Fibroblast of lung (primary cell): ENCODE measurements at regions not wholly inside any gene's neighbourhood (a gene's known extent, or its start where the extent isn't known, plus 50 kb on each side); places are given as distances from the start of the nearest gene placed in this dataset.

Source experiments
- DNase-seq, 2 donors: peaks; one replicate each; pipeline versions ENCODE4 v3.0.0 to v3.0.0-alpha.2; 2010; ENCODE audit warnings: low read depth in 2 of 2
- H2AFZ ChIP-seq: 2 replicates; pipeline ENCODE4 v1.5.1; 2012; ENCODE audit warnings: low read length, control low read depth, inconsistent platforms
- H3K27ac ChIP-seq: 2 replicates; pipeline ENCODE4 v1.5.1; 2011; ENCODE audit warnings: low read length, control low read depth; ENCODE audit not compliant: insufficient read depth
- H3K27me3 ChIP-seq: 2 replicates; pipeline ENCODE4 v1.5.1; 2011; ENCODE audit warnings: mild to moderate bottlenecking, low read length; ENCODE audit not compliant: control insufficient read depth, insufficient read depth
- H3K36me3 ChIP-seq: 2 replicates; pipeline ENCODE4 v1.5.1; 2011; ENCODE audit warnings: low read length; ENCODE audit not compliant: control insufficient read depth, insufficient read depth
- H3K4me1 ChIP-seq: 2 replicates; pipeline ENCODE4 v1.5.1; 2011; ENCODE audit warnings: low read length; ENCODE audit not compliant: control insufficient read depth, insufficient read depth; ENCODE audit errors: extremely low read depth
- H3K4me2 ChIP-seq: 2 replicates; pipeline ENCODE4 v1.5.1; 2011; ENCODE audit warnings: low read length, control low read depth; ENCODE audit not compliant: insufficient read depth; ENCODE audit errors: extremely low read depth
- H3K4me3 ChIP-seq, 4 experiments: fragments of 200-600 bp in 1 of 4; sonication (generic) in 1 of 4; replicated peaks in 1 of 4; 2 replicates each; pipeline ENCODE4 v1.5.1; 2011 to 2016; ENCODE audit warnings: low read length in 4 of 4, low read depth in 3 of 4, mild to moderate bottlenecking in 3 of 4, control low read depth in 2 of 4, inconsistent platforms in 1 of 4, mixed read lengths in 1 of 4; ENCODE audit not compliant: insufficient read depth in 1 of 4; ENCODE audit errors: control extremely low read depth in 1 of 4
- H3K79me2 ChIP-seq: 2 replicates; pipeline ENCODE4 v1.5.1; 2012; ENCODE audit warnings: mild to moderate bottlenecking, low read length, inconsistent platforms; ENCODE audit not compliant: control insufficient read depth, insufficient read depth
- H3K9ac ChIP-seq: 2 replicates; pipeline ENCODE4 v1.5.1; 2011; ENCODE audit warnings: mild to moderate bottlenecking, low read length, control low read depth; ENCODE audit not compliant: insufficient read depth
- H3K9me3 ChIP-seq: 2 replicates; pipeline ENCODE4 v1.5.1; 2012; ENCODE audit warnings: low read depth, low read length; ENCODE audit not compliant: control insufficient read depth, insufficient read depth
- H4K20me1 ChIP-seq: 2 replicates; pipeline ENCODE4 v1.5.1; 2011; ENCODE audit warnings: low read length; ENCODE audit not compliant: control insufficient read depth, insufficient read depth; ENCODE audit errors: extremely low read depth
- CTCF ChIP-seq, 2 donors: IDR thresholded peaks in 1 of 2; conservative IDR thresholded peaks in 1 of 2; 1 replicate in 1 of 2; 2 replicates in 1 of 2; pipeline ENCODE4 v1.5.1; 2011 to 2012; ENCODE audit warnings: low read length in 2 of 2, control low read depth in 1 of 2, inconsistent platforms in 1 of 2, low read depth in 1 of 2, mild to moderate bottlenecking in 1 of 2
- EZH2 ChIP-seq: IDR thresholded peaks from 2 replicates; pipeline ENCODE4 v1.5.1; 2012; ENCODE audit warnings: low read length, control low read depth, mild to moderate bottlenecking; ENCODE audit errors: missing control alignments

- H2AFZ ChIP-seq, result no peak overlapping the region
- H3K27me3 ChIP-seq, result no peaks in the 10 kb centered on the region
- no peaks in the 10 kb centered on the region for H4K20me1 ChIP-seq
- no peaks in the 10 kb centered on the region for H3K36me3 ChIP-seq
- no peak overlapping the region for H3K4me3 ChIP-seq
- no peak overlapping the region for H3K27ac ChIP-seq
- no peak overlapping the region for H3K9ac ChIP-seq
- H3K79me2 ChIP-seq, result no peaks in the 10 kb centered on the region
- H3K4me2 ChIP-seq, result no peak overlapping the region
- no peak for TF ChIP-seq CTCF (conservative IDR thresholded peaks at IDR 0.05 in 1 of 2, IDR thresholded peaks at IDR 0.05 in 1 of 2; ENCODE audit: low read depth in 1 of 2, low read length in 2 of 2)
- no peak for TF ChIP-seq EZH2
- no peaks in the 10 kb centered on the region for H3K4me1 ChIP-seq
- DNase-seq, result no peak
- H3K9me3 ChIP-seq, result no peaks in the 10 kb centered on the region
These were observed 162.0 kb upstream of the MGMT start for GRCh38 chr10:129305046-129305445.

- H3K36me3 ChIP-seq, result no peaks in the 10 kb centered on the region
- H4K20me1 ChIP-seq, result no peaks in the 10 kb centered on the region
- H3K4me1 ChIP-seq, result no peaks in the 10 kb centered on the region
- no peak overlapping the region for H2AFZ ChIP-seq
- H3K9me3 ChIP-seq, result no peaks in the 10 kb centered on the region
- no peak overlapping the region for H3K9ac ChIP-seq
- H3K4me3 ChIP-seq, result no peak overlapping the region
- no peaks in the 10 kb centered on the region for H3K79me2 ChIP-seq
- H3K27ac ChIP-seq, result no peak overlapping the region
- no peak for DNase-seq
- TF ChIP-seq EZH2 (no peak), CTCF (conservative IDR thresholded peaks at IDR 0.05 in 1 of 2, IDR thresholded peaks at IDR 0.05 in 1 of 2; ENCODE audit: low read depth in 1 of 2, low read length in 2 of 2) (no peak)
- no peaks in the 10 kb centered on the region for H3K27me3 ChIP-seq
- H3K4me2 ChIP-seq, result no peak overlapping the region
These were observed 159.9 kb upstream of the MGMT start for GRCh38 chr10:129307141-129307540.

- DNase-seq, result no peak
- H3K79me2 ChIP-seq, result no peaks in the 10 kb centered on the region
These were observed 158.0 kb upstream of the MGMT start for GRCh38 chr10:129308953-129309564.

More at GRCh38 chr10:129308953-129309564, 158.0 kb upstream of the MGMT start:
- Histone ChIP-seq H3K9ac (no peak overlapping the region), H4K20me1 (no peaks in the 10 kb centered on the region), H3K4me1 (no peaks in the 10 kb centered on the region), H3K9me3 (no peaks in the 10 kb centered on the region), H3K4me3 (no peak overlapping the region), H2AFZ (no peak overlapping the region), H3K27me3 (no peaks in the 10 kb centered on the region), H3K4me2 (no peak overlapping the region), H3K27ac (no peak overlapping the region), H3K36me3 (no peaks in the 10 kb centered on the region)
- TF ChIP-seq CTCF (conservative IDR thresholded peaks at IDR 0.05 in 1 of 2, IDR thresholded peaks at IDR 0.05 in 1 of 2; ENCODE audit: low read depth in 1 of 2, low read length in 2 of 2) (no peak), EZH2 (no peak)
